ENCODE measurements at regions not wholly inside any gene's neighbourhood (a gene's known extent, or its start where the extent isn't known, plus 50 kb on each side); places are given as distances from the start of the nearest gene placed in this dataset.

DNA sequence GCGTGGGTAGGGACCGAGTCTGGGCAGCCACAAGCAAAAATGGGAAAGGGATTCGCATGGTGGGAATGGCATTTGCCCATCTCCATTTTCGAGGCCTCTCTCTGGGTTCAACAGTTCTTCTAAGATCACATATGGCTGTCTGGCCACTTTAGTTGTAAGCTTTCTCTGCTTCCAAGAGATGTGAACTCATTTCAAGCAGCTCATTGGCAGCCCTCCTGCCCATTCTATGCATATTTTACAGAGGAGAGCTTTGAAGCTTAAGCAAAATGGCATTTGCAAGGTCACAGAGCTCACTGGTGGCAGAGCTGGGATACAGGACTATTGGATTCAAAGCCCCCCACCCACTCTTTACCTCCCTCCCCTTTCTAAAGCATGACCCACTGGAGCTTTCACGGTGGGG is 93.7 kb downstream of the HHIPL2 start:
- H3K18ac ChIP-seq (ENCODE audit: low read depth in 1 of 2, low read length in 2 of 2) = peak overlapping the region in 1 of 2 experiments; percentile 84
- peak overlapping the region; percentile 98 for H2BK15ac ChIP-seq (ENCODE audit: low read depth, poor library complexity, severe bottlenecking)
- H3K23ac ChIP-seq (ENCODE audit: low read length in 2 of 2) = no peak overlapping the region
- H2BK12ac ChIP-seq (ENCODE audit: low read length in 2 of 2) = peak overlapping the region; percentile 90 to 97
- no peak overlapping the region for H3K14ac ChIP-seq (ENCODE audit: low read length in 2 of 2)
- no peak overlapping the region for H3K4me3 ChIP-seq (ENCODE audit: insufficient read depth in 1 of 2, low read depth in 1 of 2, low read length in 2 of 2)
- H3K79me1 ChIP-seq (replicated peaks; ENCODE audit: low read length, poor library complexity, severe bottlenecking) = no peaks in the 10 kb centered on the region
- whole genome bisulfite sequencing = 97% methylated on average over 5 of the region's 5 CpGs
- no peak overlapping the region for H2AFZ ChIP-seq (ENCODE audit: low read depth, low read length)
- DNase-seq = no peak
- peaks cover 15% of the 10 kb centered on the region for H3K9me3 ChIP-seq (ENCODE audit: control insufficient read depth, low read length)
- no peaks in the 10 kb centered on the region for H3K36me3 ChIP-seq (ENCODE audit: control insufficient read depth in 1 of 2, insufficient read depth in 2 of 2, low read depth in 1 of 2, low read length in 2 of 2)
- no peak overlapping the region for H4K8ac ChIP-seq (ENCODE audit: low read length)
- H3K9ac ChIP-seq (ENCODE audit: low read length) = peak overlapping the region; percentile 81
- peaks cover 3% of the 10 kb centered on the region for H3K4me1 ChIP-seq (ENCODE audit: control insufficient read depth, insufficient read depth, low read depth, low read length)
- H4K91ac ChIP-seq (ENCODE audit: low read length) = no peak overlapping the region
- no peak overlapping the region for H3K4me2 ChIP-seq (ENCODE audit: low read length, poor library complexity, severe bottlenecking)
- H2AK5ac ChIP-seq (ENCODE audit: low read length, severe bottlenecking) = peak overlapping the region; percentile 58
- no peak overlapping the region for H3K27ac ChIP-seq (ENCODE audit: low read length, poor library complexity, severe bottlenecking)
- H3K27me3 ChIP-seq (ENCODE audit: control insufficient read depth in 1 of 2, insufficient read depth in 1 of 2, low read length in 2 of 2) = no peaks in the 10 kb centered on the region
- no peak overlapping the region for H2BK5ac ChIP-seq (ENCODE audit: low read depth, low read length, poor library complexity, severe bottlenecking)
- H2BK120ac ChIP-seq (ENCODE audit: low read depth, low read length) = peak overlapping the region; percentile 64
- H3K4ac ChIP-seq (ENCODE audit: low read depth in 1 of 2, low read length in 2 of 2) = no peak overlapping the region

DNA sequence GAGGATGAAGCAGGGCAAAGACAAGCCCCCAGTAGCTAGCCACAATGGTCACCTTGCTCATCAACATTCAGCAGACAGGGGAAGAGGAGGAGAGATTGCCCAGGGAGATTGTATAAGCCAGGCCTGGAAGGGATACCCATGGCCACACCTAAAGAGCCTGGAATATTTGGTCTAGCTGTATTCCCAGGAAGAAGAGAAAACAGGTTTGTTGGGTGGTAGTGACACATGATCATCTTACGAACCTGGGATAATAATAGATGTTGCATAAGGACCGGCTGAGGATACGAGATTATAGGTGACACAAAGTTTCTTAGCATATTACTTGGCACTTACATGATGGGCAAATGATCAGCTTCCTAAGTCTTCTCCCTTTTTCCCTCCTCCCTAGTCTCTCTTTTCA is 95.9 kb downstream of the HHIPL2 start:
- no peak overlapping the region for H2AK5ac ChIP-seq (ENCODE audit: low read length, severe bottlenecking)
- no peak overlapping the region for H2BK5ac ChIP-seq (ENCODE audit: low read depth, low read length, poor library complexity, severe bottlenecking)

DNA sequence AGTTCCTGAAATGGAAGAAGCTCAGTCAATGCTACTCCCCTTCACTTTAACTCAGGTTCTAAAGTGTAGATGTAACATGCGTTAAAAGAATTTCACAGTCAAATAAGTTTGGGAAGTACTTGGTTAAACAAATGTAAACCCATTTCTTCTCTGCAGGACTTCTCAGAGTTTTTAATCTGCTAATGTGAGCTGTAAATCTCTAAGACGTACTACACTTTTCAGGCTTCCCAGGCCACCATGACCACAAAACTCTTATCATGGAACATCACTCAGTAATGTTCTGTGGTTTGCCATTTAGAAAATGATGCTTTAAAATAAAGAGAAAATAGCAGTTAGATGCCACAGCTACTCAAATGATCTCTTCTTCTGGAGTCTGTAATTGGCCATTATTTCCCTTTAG is 104.3 kb downstream of the HHIPL2 start:
- Histone ChIP-seq H3K27ac (ENCODE audit: low read length, poor library complexity, severe bottlenecking) (no peak overlapping the region), H2BK15ac (ENCODE audit: low read depth, poor library complexity, severe bottlenecking) (no peak overlapping the region), H3K4me2 (ENCODE audit: low read length, poor library complexity, severe bottlenecking) (no peak overlapping the region), H2BK120ac (ENCODE audit: low read depth, low read length) (no peak overlapping the region), H3K9ac (ENCODE audit: low read length) (no peak overlapping the region), H3K9me3 (ENCODE audit: control insufficient read depth, low read length) (no peaks in the 10 kb centered on the region), H3K27me3 (ENCODE audit: control insufficient read depth in 1 of 2, insufficient read depth in 1 of 2, low read length in 2 of 2) (no peaks in the 10 kb centered on the region), H3K18ac (ENCODE audit: low read depth in 1 of 2, low read length in 2 of 2) (no peak overlapping the region), H4K8ac (ENCODE audit: low read length) (no peak overlapping the region), H3K36me3 (ENCODE audit: control insufficient read depth in 1 of 2, insufficient read depth in 2 of 2, low read depth in 1 of 2, low read length in 2 of 2) (no peaks in the 10 kb centered on the region), H3K14ac (ENCODE audit: low read length in 2 of 2) (no peak overlapping the region), H2BK12ac (ENCODE audit: low read length in 2 of 2) (no peak overlapping the region), H2AFZ (ENCODE audit: low read depth, low read length) (no peak overlapping the region), H4K91ac (ENCODE audit: low read length) (no peak overlapping the region), H3K23ac (ENCODE audit: low read length in 2 of 2) (no peak overlapping the region), H3K79me1 (replicated peaks; ENCODE audit: low read length, poor library complexity, severe bottlenecking) (no peaks in the 10 kb centered on the region), H3K4ac (ENCODE audit: low read depth in 1 of 2, low read length in 2 of 2) (no peak overlapping the region), H3K4me1 (ENCODE audit: control insufficient read depth, insufficient read depth, low read depth, low read length) (peaks cover 3% of the 10 kb centered on the region), H2AK5ac (ENCODE audit: low read length, severe bottlenecking) (no peak overlapping the region), H2BK5ac (ENCODE audit: low read depth, low read length, poor library complexity, severe bottlenecking) (no peak overlapping the region), H3K4me3 (ENCODE audit: insufficient read depth in 1 of 2, low read depth in 1 of 2, low read length in 2 of 2) (no peak overlapping the region)
- WGBS = no CpG with 5 or more reads among the region's 2 CpGs
- peak; percentile 67 for DNase-seq

More for the DNA sequence above, 95.9 kb downstream of the HHIPL2 start:
- Histone ChIP-seq H3K4me2 (ENCODE audit: low read length, poor library complexity, severe bottlenecking) (no peak overlapping the region), H3K9me3 (ENCODE audit: control insufficient read depth, low read length) (peaks cover 3% of the 10 kb centered on the region), H2BK15ac (ENCODE audit: low read depth, poor library complexity, severe bottlenecking) (no peak overlapping the region), H3K79me1 (replicated peaks; ENCODE audit: low read length, poor library complexity, severe bottlenecking) (no peaks in the 10 kb centered on the region), H4K91ac (ENCODE audit: low read length) (no peak overlapping the region), H2AFZ (ENCODE audit: low read depth, low read length) (no peak overlapping the region), H3K36me3 (ENCODE audit: control insufficient read depth in 1 of 2, insufficient read depth in 2 of 2, low read depth in 1 of 2, low read length in 2 of 2) (no peaks in the 10 kb centered on the region), H3K9ac (ENCODE audit: low read length) (no peak overlapping the region), H3K4me1 (ENCODE audit: control insufficient read depth, insufficient read depth, low read depth, low read length) (peaks cover 3% of the 10 kb centered on the region), H3K27ac (ENCODE audit: low read length, poor library complexity, severe bottlenecking) (no peak overlapping the region), H3K4ac (ENCODE audit: low read depth in 1 of 2, low read length in 2 of 2) (no peak overlapping the region), H4K8ac (ENCODE audit: low read length) (no peak overlapping the region), H3K4me3 (ENCODE audit: insufficient read depth in 1 of 2, low read depth in 1 of 2, low read length in 2 of 2) (no peak overlapping the region), H2BK120ac (ENCODE audit: low read depth, low read length) (no peak overlapping the region), H3K23ac (ENCODE audit: low read length in 2 of 2) (no peak overlapping the region), H2BK12ac (ENCODE audit: low read length in 2 of 2) (peak overlapping the region; percentile 38 to 65), H3K18ac (ENCODE audit: low read depth in 1 of 2, low read length in 2 of 2) (no peak overlapping the region), H3K27me3 (ENCODE audit: control insufficient read depth in 1 of 2, insufficient read depth in 1 of 2, low read length in 2 of 2) (no peaks in the 10 kb centered on the region), H3K14ac (ENCODE audit: low read length in 2 of 2) (no peak overlapping the region)
- DNase-seq = no peak
- 51% methylated on average over 2 of the region's 3 CpGs for WGBS

- Histone ChIP-seq H2BK15ac (ENCODE audit: low read depth, poor library complexity, severe bottlenecking) (no peak overlapping the region), H3K27ac (ENCODE audit: low read length, poor library complexity, severe bottlenecking) (no peak overlapping the region), H3K9me3 (ENCODE audit: control insufficient read depth, low read length) (no peaks in the 10 kb centered on the region), H2BK12ac (ENCODE audit: low read length in 2 of 2) (peak overlapping the region in 1 of 2 experiments; percentile 4), H2AK5ac (ENCODE audit: low read length, severe bottlenecking) (no peak overlapping the region), H3K36me3 (ENCODE audit: control insufficient read depth in 1 of 2, insufficient read depth in 2 of 2, low read depth in 1 of 2, low read length in 2 of 2) (no peaks in the 10 kb centered on the region), H2BK5ac (ENCODE audit: low read depth, low read length, poor library complexity, severe bottlenecking) (no peak overlapping the region), H2BK120ac (ENCODE audit: low read depth, low read length) (no peak overlapping the region), H3K4me2 (ENCODE audit: low read length, poor library complexity, severe bottlenecking) (no peak overlapping the region), H3K79me1 (replicated peaks; ENCODE audit: low read length, poor library complexity, severe bottlenecking) (no peaks in the 10 kb centered on the region), H4K91ac (ENCODE audit: low read length) (no peak overlapping the region), H4K8ac (ENCODE audit: low read length) (no peak overlapping the region), H3K23ac (ENCODE audit: low read length in 2 of 2) (no peak overlapping the region), H3K4ac (ENCODE audit: low read depth in 1 of 2, low read length in 2 of 2) (no peak overlapping the region), H3K4me1 (ENCODE audit: control insufficient read depth, insufficient read depth, low read depth, low read length) (peaks cover 3% of the 10 kb centered on the region), H3K4me3 (ENCODE audit: insufficient read depth in 1 of 2, low read depth in 1 of 2, low read length in 2 of 2) (no peak overlapping the region), H3K14ac (ENCODE audit: low read length in 2 of 2) (no peak overlapping the region), H3K18ac (ENCODE audit: low read depth in 1 of 2, low read length in 2 of 2) (peak overlapping the region in 1 of 2 experiments; percentile 6), H2AFZ (ENCODE audit: low read depth, low read length) (no peak overlapping the region), H3K9ac (ENCODE audit: low read length) (no peak overlapping the region), H3K27me3 (ENCODE audit: control insufficient read depth in 1 of 2, insufficient read depth in 1 of 2, low read length in 2 of 2) (no peaks in the 10 kb centered on the region)
- peak; percentile 62 for DNase-seq
- WGBS = 30% methylated on average over 5 of the region's 5 CpGs
These were observed 106.8 kb downstream of the HHIPL2 start for GRCh38 chr1:222441066-222441465.

Measured in mesenchymal stem cell (in vitro differentiated cells and primary cell).